Ecto neural progenitor cell (in vitro differentiated cells): ENCODE measurements at regions not wholly inside any gene's neighbourhood (a gene's known extent, or its start where the extent isn't known, plus 50 kb on each side); places are given as distances from the start of the nearest gene placed in this dataset.
"Not testable (repeated sequence)": the region's sequence is repeated elsewhere in the genome, so short reads cannot be mapped to it uniquely, and the experiment has no call there.

Source experiments
- DNase-seq: peaks from one replicate; pipeline ENCODE4 v3.0.0-alpha.2; 2018; ENCODE audit warnings: low spot score

- no peak for DNase-seq
Observed at GRCh38 chr4:43619219-43619618, 726.7 kb downstream of the GRXCR1 start.

DNA sequence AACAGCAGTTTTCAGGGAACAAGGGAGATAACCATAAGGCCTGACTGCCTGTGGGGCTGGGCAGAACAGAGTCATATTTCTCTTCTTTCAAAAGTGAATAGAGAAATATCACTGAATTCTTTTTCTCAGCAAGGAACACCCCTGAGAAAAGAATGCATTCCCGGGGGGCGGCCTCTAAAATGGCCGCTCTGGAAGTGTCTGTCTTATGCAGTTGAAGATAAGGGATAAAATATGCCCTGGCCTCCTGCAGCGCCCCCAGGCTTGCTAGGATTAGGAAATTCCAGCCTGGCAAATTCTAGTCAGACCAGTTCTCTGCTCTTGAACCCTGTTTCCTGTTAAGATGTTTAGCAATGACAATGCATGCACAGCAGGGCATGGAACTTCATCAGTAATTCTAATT, 745.4 kb downstream of the GRXCR1 start:
- not testable (repeated sequence) for DNase-seq

- DNase-seq: no peak
Observed at GRCh38 chr4:43651991-43652390, 759.5 kb downstream of the GRXCR1 start.

- DNase-seq: not testable (repeated sequence)
Observed at GRCh38 chr4:43659547-43659946, 767.0 kb downstream of the GRXCR1 start.

DNA sequence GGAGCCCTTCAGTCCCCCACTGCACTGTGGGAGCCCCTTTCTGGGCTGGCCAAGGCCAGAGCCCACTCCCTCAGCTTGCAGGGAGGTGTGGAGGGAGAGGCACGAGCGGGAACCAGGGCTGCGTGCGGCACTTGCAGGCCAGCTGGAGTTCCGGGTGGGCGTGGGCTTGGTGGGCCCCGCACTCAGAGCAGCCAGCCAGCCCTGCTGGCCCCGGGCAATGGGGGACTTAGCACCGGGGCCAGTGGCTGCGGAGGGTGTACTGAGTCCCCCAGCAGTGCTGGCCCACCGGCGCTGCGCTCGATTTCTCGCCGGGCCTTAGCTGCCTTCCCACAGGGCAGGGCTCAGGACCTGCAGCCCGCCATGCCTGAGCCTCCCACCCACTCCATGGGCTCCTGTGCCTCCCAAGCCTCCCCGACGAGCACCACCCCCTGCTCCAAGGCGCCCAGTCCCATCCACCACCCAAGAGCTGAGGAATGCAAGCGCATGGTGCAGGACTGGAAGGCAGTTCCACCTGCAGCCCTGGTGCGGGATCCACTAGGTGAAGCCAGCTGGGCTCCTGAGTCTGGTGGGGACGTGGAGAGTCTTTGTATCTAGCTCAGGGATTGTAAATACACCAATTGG, 776.2 kb downstream of the KCTD8 start:
- not testable (repeated sequence) for DNase-seq

- no peak for DNase-seq
Observed at GRCh38 chr4:43680421-43680820, 768.2 kb downstream of the KCTD8 start.

DNA sequence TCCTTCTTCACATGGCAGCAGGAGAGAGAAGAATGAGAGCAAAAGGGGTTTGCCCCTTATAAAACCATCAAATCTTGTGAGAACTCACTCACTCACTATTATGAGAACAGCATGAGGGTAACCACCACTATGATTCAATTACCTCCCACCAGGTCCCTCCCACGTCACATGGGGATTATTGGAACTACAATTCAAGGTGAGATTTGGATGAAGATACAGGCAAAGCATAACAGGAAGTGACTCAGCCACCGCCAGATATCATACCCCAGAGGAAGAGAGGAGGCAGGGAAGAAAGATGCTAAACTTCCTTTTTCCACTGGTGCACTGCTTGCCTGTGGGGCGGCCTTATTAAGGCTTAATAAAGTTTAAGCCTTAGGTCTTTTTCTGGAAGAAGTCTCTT, 766.1 kb downstream of the KCTD8 start:
- no peak for DNase-seq

GRCh38 chr4:43690116-43690515, 758.5 kb downstream of the KCTD8 start:
- DNase-seq: no peak

- DNase-seq: no peak
Observed at GRCh38 chr4:43693876-43694275, 754.7 kb downstream of the KCTD8 start.

- no peak for DNase-seq
Observed at GRCh38 chr4:43709443-43709842, 739.2 kb downstream of the KCTD8 start.

DNA sequence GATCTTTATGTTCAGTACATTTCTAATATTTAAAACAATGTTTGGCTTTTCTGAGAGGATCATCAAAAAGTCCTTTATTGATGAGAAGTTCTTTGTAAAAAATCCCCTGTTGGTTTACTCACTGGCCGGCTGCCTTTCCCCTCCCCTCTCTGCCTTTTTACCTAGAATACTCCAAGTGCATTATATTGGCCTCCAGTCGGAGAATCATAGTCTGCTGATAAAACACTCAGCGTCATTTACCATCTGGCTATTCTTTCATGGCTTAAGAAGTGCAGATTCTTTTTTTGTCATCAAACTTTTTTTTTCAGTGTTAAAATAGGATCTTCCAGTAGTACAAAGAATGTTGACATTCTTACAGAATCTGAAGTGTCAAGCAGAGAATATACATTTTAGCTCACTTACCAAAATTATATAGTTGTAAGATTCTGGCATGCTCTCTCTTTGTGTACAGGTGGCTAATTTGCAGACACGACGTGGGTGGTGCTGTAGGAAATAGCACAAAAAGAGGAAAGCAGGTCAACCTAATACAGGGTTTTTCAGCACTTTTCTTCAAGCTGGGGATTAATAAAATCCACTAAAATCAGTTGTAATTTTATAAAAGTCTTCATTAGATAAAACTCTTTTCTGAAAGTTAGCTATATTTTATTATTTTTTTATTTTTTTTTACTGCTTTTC, 731.8 kb downstream of the KCTD8 start:
- no peak for DNase-seq

- no peak for DNase-seq
Observed at GRCh38 chr4:43718369-43718768, 730.2 kb downstream of the KCTD8 start.

DNA sequence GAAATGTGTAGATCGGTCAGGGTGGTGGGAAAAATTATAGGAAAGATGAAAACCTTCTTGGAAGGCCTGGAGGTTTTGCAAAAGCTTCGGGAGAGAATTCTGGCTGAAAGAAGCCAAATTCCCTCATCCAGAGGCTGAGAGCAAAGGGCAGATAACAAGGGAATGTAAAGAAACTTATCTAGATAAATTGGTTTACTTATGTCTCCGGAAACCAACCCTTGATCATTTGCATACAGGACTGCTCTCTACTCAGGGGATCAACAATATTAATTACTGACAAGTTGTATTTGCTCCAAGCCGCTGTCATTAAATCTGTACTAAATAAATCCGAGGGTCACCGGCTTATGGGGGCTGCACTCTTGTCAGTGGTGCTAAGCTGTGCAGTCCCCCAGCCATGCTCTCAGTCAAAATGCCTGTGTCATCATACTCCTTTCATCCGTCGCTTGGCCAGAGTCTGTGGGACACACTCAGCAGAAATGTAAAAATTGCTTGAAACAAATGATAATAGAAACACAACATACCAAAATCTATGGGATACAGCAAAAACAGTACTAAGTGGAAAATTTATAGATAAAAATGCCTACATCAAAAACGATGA, 715.7 kb downstream of the KCTD8 start:
- no peak for DNase-seq

- DNase-seq: no peak
Observed at GRCh38 chr4:43742083-43742482, 706.5 kb downstream of the KCTD8 start.

DNA sequence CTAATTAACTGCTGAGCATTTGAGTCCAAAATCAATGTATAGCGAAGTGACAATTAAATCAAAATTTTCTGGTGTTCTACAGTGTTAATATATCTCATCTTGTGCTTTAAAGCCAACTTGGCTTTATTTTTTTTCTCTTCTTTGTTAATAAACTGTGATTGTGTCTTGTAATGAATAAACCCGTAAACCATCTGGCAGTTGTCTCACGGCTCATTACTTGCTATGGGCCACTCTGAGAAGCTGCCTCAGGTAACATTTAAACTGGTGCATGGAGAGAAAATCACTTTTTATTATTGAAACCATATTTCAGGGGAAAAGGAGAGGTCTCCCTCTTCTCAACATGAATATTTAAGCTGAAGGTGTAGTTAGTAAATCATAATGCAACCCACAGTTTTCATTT, 694.0 kb downstream of the KCTD8 start:
- no peak for DNase-seq

- no peak for DNase-seq
Observed at GRCh38 chr4:43757147-43757546, 691.5 kb downstream of the KCTD8 start.

GRCh38 chr4:43758836-43759235, 689.8 kb downstream of the KCTD8 start:
- DNase-seq: no peak

GRCh38 chr4:43763029-43763610, 685.5 kb downstream of the KCTD8 start:
- no peak for DNase-seq

GRCh38 chr4:43765514-43765913, 683.1 kb downstream of the KCTD8 start:
- no peak for DNase-seq

GRCh38 chr4:43766648-43767047, 682.0 kb downstream of the KCTD8 start:
- DNase-seq: no peak

DNA sequence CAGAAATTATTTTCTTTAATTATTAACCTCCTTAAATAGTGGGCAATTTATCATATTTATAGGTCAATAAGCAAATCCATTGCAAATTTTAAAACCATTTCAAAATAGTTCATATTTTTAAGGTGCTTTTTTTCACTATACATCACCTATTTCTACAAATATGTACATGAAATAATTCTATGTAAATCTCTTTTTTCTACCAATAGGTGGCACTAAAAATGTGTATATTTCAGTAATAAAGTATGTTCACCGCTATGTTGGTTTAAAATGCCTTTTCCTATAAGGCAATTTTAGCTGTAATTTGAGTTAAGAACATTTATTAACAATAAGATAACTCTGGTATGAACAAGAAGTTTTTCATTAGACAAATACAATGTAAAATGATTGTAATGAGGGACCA, 672.2 kb downstream of the KCTD8 start:
- DNase-seq: no peak

DNA sequence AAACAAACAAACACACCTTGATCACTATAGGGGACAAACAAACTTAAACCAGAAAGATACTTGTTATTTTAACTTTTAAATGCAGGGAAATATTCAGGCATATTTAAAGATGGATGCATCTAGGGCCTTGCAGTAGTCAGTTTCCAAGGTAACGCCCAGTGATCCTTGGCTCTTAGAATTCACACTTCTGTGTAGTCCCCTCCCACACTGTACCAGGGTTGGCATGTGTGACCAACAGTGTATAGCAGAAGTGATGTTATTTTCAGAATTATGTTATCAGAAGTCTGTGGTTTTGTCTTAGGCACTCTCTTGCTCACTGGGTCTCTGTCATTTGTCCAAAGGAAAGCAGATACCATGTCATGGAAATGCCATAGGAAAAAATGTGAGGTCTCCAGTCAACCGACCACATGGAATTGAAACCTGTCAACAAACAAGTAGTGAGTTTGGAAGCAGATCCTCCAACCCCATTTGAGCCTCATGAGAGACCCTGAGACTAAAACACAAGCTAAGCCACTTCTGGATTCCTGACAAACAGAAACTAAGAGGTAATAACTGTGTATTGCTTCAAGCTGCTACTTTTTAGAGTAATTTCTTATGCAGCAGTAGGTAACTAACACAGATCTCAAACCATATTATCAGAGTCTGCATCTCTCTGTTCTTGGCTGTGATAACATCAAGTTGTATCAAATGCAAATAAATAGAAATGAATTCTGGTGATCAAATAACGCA, 670.3 kb downstream of the KCTD8 start:
- no peak for DNase-seq

GRCh38 chr4:43781125-43781524, 667.5 kb downstream of the KCTD8 start:
- no peak for DNase-seq
